Neural cell (in vitro differentiated cells): ENCODE measurements at regions not wholly inside any gene's neighbourhood (a gene's known extent, or its start where the extent isn't known, plus 50 kb on each side); places are given as distances from the start of the nearest gene placed in this dataset.

Experiments used
- EP300 ChIP-seq: fragments of 450-650 bp; conservative IDR thresholded peaks from 2 replicates; pipeline ENCODE4 v1.6.1; 2014; ENCODE audit warnings: antibody characterized with exemption, mild to moderate bottlenecking, moderate library complexity; ENCODE audit not compliant: poor library complexity, severe bottlenecking
- EZH2 ChIP-seq: fragments of 200-600, 300-800 bp; shearing (Covaris generic), sonication (generic); IDR thresholded peaks from 2 replicates; pipeline ENCODE4 v1.6.1; 2014; ENCODE audit warnings: antibody characterized with exemption, low read length, borderline replicate concordance, mild to moderate bottlenecking; ENCODE audit not compliant: insufficient read depth, poor library complexity, severe bottlenecking
- MXI1 ChIP-seq: fragments of 450-650 bp; conservative IDR thresholded peaks from 2 replicates; pipeline ENCODE4 v1.6.1; 2014; ENCODE audit warnings: antibody characterized with exemption, mild to moderate bottlenecking; ENCODE audit not compliant: poor library complexity, severe bottlenecking
- TF ChIP-seq, protein P1 (sequence below): fragments of 450-650 bp; IDR thresholded peaks from 2 replicates; pipeline ENCODE4 v1.5.1; 2014; ENCODE audit warnings: antibody characterized with exemption, mild to moderate bottlenecking, moderate library complexity; ENCODE audit not compliant: poor library complexity, severe bottlenecking

DNA sequence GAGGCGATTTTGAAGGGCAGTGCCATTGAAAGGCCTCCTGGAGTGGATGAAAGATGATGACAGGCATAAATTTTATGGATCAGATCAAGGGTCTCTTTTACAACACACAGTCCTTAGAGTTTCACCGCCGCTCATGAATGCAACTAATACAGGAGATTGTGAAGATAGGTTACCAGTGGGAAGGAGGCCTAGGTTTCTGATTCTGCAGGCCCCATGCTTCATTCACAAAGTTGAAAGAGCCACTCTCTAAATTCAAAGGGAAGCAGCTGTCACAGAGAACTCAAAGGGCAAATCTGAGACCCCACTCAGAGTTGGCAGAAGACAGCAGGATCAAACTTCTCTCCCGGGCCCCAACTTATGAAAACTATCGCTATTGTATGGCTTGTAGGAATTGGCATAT lies 137.6 kb downstream of the MAP3K7 start:
- TF ChIP-seq, protein P1, sequence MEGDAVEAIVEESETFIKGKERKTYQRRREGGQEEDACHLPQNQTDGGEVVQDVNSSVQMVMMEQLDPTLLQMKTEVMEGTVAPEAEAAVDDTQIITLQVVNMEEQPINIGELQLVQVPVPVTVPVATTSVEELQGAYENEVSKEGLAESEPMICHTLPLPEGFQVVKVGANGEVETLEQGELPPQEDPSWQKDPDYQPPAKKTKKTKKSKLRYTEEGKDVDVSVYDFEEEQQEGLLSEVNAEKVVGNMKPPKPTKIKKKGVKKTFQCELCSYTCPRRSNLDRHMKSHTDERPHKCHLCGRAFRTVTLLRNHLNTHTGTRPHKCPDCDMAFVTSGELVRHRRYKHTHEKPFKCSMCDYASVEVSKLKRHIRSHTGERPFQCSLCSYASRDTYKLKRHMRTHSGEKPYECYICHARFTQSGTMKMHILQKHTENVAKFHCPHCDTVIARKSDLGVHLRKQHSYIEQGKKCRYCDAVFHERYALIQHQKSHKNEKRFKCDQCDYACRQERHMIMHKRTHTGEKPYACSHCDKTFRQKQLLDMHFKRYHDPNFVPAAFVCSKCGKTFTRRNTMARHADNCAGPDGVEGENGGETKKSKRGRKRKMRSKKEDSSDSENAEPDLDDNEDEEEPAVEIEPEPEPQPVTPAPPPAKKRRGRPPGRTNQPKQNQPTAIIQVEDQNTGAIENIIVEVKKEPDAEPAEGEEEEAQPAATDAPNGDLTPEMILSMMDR: no peak
- TF ChIP-seq EP300 (no peak), EZH2 (no peak), MXI1 (no peak)
